CD4-positive, alpha-beta T cell (primary cell): ENCODE measurements at regions not wholly inside any gene's neighbourhood (a gene's known extent, or its start where the extent isn't known, plus 50 kb on each side); places are given as distances from the start of the nearest gene placed in this dataset.

Experiments
- ATAC-seq: fragments of 200-7000 bp; cut with Tn5 transposase; one replicate; pipeline ENCODE4 v1.10.0; 2022; ENCODE audit warnings: mild to moderate bottlenecking; ENCODE audit not compliant: poor library complexity
- CTCF ChIA-PET: fragments of 350-600 bp; sonication (Branson Sonifier 250); formaldehyde crosslinking; loops from one replicate; lab custom pipeline; 2021; ENCODE audit warnings: antibody characterized with exemption, inconsistent platforms; lab: Charles Lee
- POLR2A ChIA-PET: fragments of 350-600 bp; sonication (Branson Sonifier 250); formaldehyde crosslinking; loops from one replicate; lab custom pipeline; 2021; ENCODE audit warnings: antibody characterized with exemption, inconsistent platforms; lab: Charles Lee
- DNase-seq, 14 experiments: peaks; one replicate each; pipeline ENCODE4 v3.0.0-alpha.2; 2013 to 2020; ENCODE audit warnings: mixed read lengths in 2 of 14
- H3K27ac ChIP-seq, 2 donors: one replicate each; pipeline versions ENCODE4 v1.5.1 to v1.7.0; 2013; ENCODE audit warnings: low read length in 2 of 2, low read depth in 1 of 2, mild to moderate bottlenecking in 1 of 2
- H3K27me3 ChIP-seq, 2 experiments: 1 replicate in 1 of 2; 2 replicates in 1 of 2; pipeline versions ENCODE4 v1.6.1 to v1.7.0; 2013; ENCODE audit warnings: low read length in 2 of 2, control low read depth in 1 of 2, mild to moderate bottlenecking in 1 of 2, moderate library complexity in 1 of 2; ENCODE audit not compliant: insufficient read depth in 2 of 2, control insufficient read depth in 1 of 2
- H3K36me3 ChIP-seq: one replicate; pipeline ENCODE4 v1.6.1; 2013; ENCODE audit warnings: low read length, control low read depth; ENCODE audit not compliant: insufficient read depth
- H3K4me1 ChIP-seq: one replicate; pipeline ENCODE4 v1.6.1; 2013; ENCODE audit warnings: low read length, control low read depth; ENCODE audit not compliant: insufficient read depth
- H3K4me3 ChIP-seq: one replicate; pipeline ENCODE4 v1.5.1; 2013; ENCODE audit warnings: mild to moderate bottlenecking, low read length, moderate library complexity
- H3K9me3 ChIP-seq, 2 experiments: 1 replicate in 1 of 2; 2 replicates in 1 of 2; pipeline versions ENCODE4 v1.6.1 to v1.7.0; 2013; ENCODE audit warnings: low read length in 2 of 2, mild to moderate bottlenecking in 2 of 2, control low read depth in 1 of 2, moderate library complexity in 1 of 2; ENCODE audit not compliant: control insufficient read depth in 1 of 2, insufficient read depth in 1 of 2
- H3K27ac Mint-ChIP-seq: one replicate; pipeline ENCODE4 v1.8.0; 2020; ENCODE audit warnings: mixed read lengths
- H3K27me3 Mint-ChIP-seq: one replicate; pipeline ENCODE4 v1.8.0; 2021; ENCODE audit warnings: mixed read lengths
- H3K36me3 Mint-ChIP-seq: one replicate; pipeline ENCODE4 v1.8.0; 2021; ENCODE audit warnings: low read depth, mixed read lengths
- H3K4me1 Mint-ChIP-seq: one replicate; pipeline ENCODE4 v1.8.0; 2021; ENCODE audit warnings: low read depth, mixed read lengths
- H3K4me3 Mint-ChIP-seq: one replicate; pipeline ENCODE4 v1.8.0; 2020; ENCODE audit warnings: mild to moderate bottlenecking, mixed read lengths
- H3K9me3 Mint-ChIP-seq: one replicate; pipeline ENCODE4 v1.8.0; 2020; ENCODE audit warnings: mixed read lengths
- CTCF ChIP-seq: fragments of 200-600 bp; IDR thresholded peaks from one replicate; pipeline ENCODE4 v1.8.0; 2022; ENCODE audit warnings: antibody characterized with exemption, mild to moderate bottlenecking
- intact Hi-C, 2 experiments: fragments of 100-400 bp; cut with DNase I in 1 of 2; cut with micrococcal nuclease in 1 of 2; formaldehyde crosslinking; loops; one replicate each; pipeline versions ENCODE4 v1.15.1 to v1.9.0; 2023 to 2025; cut with DNase I, micrococcal nuclease

GRCh38 chr6:1100269-1100668, 211.6 kb upstream of the FOXQ1 start:
- TF ChIP-seq CTCF: no peak
- POLR2A ChIA-PET: no interaction called here
- H3K36me3 Mint-ChIP-seq: no peaks in the 10 kb centered on the region
- CTCF ChIA-PET: no interaction called here
- DNase-seq (no peak), ATAC-seq (no peak)
- no peak overlapping the region for H3K27ac Mint-ChIP-seq
- H3K4me1 Mint-ChIP-seq: no peaks in the 10 kb centered on the region
- Histone ChIP-seq H3K4me3 (no peak overlapping the region), H3K9me3 (peaks cover 0 to 10% of the 10 kb centered on the region in 2 experiments), H3K27ac (no peak overlapping the region), H3K4me1 (no peaks in the 10 kb centered on the region), H3K36me3 (no peaks in the 10 kb centered on the region), H3K27me3 (peaks cover 0 to 7% of the 10 kb centered on the region in 2 experiments)
- H3K27me3 Mint-ChIP-seq: peaks cover 44% of the 10 kb centered on the region
- no peaks in the 10 kb centered on the region for H3K9me3 Mint-ChIP-seq
- intact Hi-C loops: no loop called here
- no peak overlapping the region for H3K4me3 Mint-ChIP-seq

GRCh38 chr6:1099264-1099663, 212.6 kb upstream of the FOXQ1 start:
- DNase-seq (no peak), ATAC-seq (no peak)
- CTCF ChIA-PET: no interaction called here
- intact Hi-C loops: no loop called here
- peaks cover 0 to 7% of the 10 kb centered on the region in 2 experiments for H3K27me3 ChIP-seq
- H3K27me3 Mint-ChIP-seq: peaks cover 48% of the 10 kb centered on the region
- H3K4me3 Mint-ChIP-seq: no peak overlapping the region
- POLR2A ChIA-PET: no interaction called here
- H3K4me1 Mint-ChIP-seq: no peaks in the 10 kb centered on the region
- H3K9me3 Mint-ChIP-seq: no peaks in the 10 kb centered on the region
- H3K4me1 ChIP-seq: no peaks in the 10 kb centered on the region
- H3K27ac Mint-ChIP-seq: no peak overlapping the region
- no peaks in the 10 kb centered on the region for H3K36me3 ChIP-seq
- no peaks in the 10 kb centered on the region for H3K36me3 Mint-ChIP-seq
- H3K9me3 ChIP-seq: peaks cover 0 to 15% of the 10 kb centered on the region in 2 experiments
- H3K27ac ChIP-seq: no peak overlapping the region
- H3K4me3 ChIP-seq: no peak overlapping the region
- TF ChIP-seq CTCF: no peak

- H3K4me1 ChIP-seq: no peaks in the 10 kb centered on the region
- ChIA-PET CTCF (no interaction called here), POLR2A (no interaction called here)
- ATAC-seq (no peak), DNase-seq (no peak)
- intact Hi-C loops: no loop called here
- no peak overlapping the region for H3K27ac ChIP-seq
- no peak overlapping the region for H3K4me3 ChIP-seq
- no peaks in the 10 kb centered on the region for H3K36me3 ChIP-seq
- Mint-ChIP-seq H3K4me3 (no peak overlapping the region), H3K27ac (no peak overlapping the region), H3K36me3 (no peaks in the 10 kb centered on the region), H3K27me3 (peaks cover 35% of the 10 kb centered on the region), H3K9me3 (no peaks in the 10 kb centered on the region), H3K4me1 (no peaks in the 10 kb centered on the region)
- H3K27me3 ChIP-seq: peaks cover 0 to 7% of the 10 kb centered on the region in 2 experiments
- H3K9me3 ChIP-seq: peaks cover 0 to 15% of the 10 kb centered on the region in 2 experiments
- no peak for TF ChIP-seq CTCF
Observed at GRCh38 chr6:1096967-1097765, 214.7 kb upstream of the FOXQ1 start.
